Activated CD8-positive, alpha-beta memory T cell treated with anti-CD3 and anti-CD28 coated beads for 36 hours (primary cell): ENCODE measurements at regions not wholly inside any gene's neighbourhood (a gene's known extent, or its start where the extent isn't known, plus 50 kb on each side); places are given as distances from the start of the nearest gene placed in this dataset.
"Not testable (repeated sequence)": the region's sequence is repeated elsewhere in the genome, so short reads cannot be mapped to it uniquely, and the experiment has no call there.

Experiments
- CTCF ChIA-PET: fragments of 350-600 bp; sonication (Branson Sonifier 250); formaldehyde crosslinking; loops from one replicate; lab custom pipeline; 2021; ENCODE audit warnings: antibody characterized with exemption; lab: Charles Lee
- POLR2A ChIA-PET: fragments of 350-600 bp; sonication (Branson Sonifier 250); formaldehyde crosslinking; loops from one replicate; lab custom pipeline; 2021; ENCODE audit warnings: antibody characterized with exemption; lab: Charles Lee

DNA sequence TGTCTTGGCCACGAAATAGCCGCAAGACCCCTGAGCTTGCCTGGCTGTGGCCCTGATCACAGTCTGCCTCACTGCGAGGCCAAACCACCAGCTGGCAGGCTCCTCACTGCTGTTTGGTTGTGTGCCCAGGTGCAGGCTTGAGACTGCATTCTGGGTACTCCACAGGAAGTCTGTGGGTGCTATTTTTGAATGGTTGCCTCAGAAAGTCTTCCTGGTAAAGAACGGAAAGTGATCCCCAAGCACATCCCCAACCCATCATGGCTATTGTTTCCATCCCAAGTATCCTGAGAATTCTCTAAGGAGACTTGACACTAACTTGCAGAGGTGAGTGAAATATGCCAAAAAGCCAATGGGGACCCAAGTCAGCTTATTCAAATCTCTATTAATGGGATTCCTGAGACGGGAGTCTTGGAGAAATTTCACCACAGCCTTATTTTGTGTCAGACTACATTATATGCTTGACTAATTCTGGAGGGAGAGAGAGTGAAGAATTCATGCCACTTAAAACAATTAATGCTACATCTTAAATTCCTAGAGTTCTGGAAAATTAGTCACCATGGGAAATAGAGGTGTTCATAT is 170.9 kb downstream of the RAMP3 start:
- POLR2A ChIA-PET = no interaction called here
- CTCF ChIA-PET = no interaction called here

DNA sequence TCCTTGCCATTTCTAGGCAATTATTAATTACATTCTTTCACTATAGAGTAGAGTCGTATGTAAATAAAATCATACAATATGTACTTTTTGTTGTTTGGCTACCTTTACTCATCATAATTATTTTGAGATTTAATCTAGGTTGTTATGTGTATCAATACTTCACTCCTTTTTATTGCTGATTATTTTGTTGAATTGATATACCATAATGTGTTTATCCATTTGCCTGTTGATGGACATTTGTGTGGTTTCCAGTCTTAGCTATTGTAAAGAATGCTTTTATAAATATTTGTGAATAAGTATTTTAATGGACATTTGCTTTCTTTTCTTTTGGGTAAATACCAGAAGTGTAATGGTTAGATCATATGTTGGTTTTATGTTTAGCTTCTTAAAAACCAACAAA is 174.0 kb downstream of the RAMP3 start:
- ChIA-PET POLR2A (interaction anchor here (0.6 kb wide), 1 partner anchor 204 kb away, joined by 3 read pairs; no protein-coding TSS in a partner anchor), CTCF (no interaction called here)

DNA sequence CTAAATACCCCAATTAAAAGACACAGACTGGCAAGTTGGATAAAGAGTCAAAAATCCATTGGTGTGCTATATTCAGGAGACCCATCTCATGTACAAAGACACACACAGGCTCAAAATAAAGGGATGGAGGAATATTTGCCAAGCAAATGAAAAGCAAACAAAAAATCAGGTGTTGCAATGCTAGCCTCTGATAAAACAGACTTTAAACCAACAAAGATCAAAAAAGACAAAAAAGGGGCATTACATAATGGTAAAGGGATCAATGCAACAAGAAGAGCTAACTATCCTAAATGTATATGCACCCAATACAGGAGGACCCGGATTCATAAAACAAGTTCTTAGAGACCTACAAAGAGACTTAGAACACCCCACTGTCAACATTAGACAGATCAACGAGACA is 177.4 kb downstream of the RAMP3 start:
- POLR2A ChIA-PET = not testable (repeated sequence)

DNA sequence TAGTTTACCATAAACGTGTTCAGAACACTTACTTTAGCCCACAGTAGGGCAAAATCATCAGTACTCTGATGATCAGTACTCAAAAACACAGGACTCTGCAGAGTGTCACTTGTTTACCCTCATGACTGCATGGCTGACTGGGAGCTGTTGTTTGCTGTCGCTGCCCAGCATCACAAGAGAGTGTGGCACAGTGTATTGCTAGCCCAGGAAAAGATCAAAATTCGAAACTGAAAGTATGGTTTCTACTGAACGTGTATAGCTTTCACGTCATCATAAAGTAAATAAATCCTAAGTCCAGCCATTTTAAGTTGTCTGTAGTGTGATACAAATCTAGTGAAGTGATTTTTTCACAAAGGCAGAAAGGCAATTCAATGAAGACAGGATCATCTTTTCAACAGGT is 184.6 kb downstream of the RAMP3 start:
- POLR2A ChIA-PET = no interaction called here
- CTCF ChIA-PET = no interaction called here

More for the DNA sequence above, 177.4 kb downstream of the RAMP3 start:
- CTCF ChIA-PET = not testable (repeated sequence)

DNA sequence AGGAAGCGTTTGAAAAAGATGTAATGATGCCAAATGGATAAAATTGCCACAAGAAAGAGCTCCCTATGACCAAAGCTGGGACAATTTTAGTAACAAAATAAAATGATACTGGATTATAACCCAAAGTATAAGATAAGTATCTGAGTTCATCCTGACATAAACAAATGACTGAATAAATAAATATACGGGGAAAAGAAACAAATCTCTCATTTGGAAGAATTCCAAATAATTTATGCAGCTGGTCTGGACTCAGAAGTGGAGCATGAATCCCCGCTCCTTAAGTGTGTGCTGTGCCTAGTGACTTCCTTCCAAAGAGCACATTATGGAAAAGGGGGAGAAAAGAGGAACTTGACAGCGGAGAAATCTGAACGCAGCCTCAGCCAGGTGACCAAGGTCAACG is 186.2 kb downstream of the RAMP3 start:
- CTCF ChIA-PET = no interaction called here
- POLR2A ChIA-PET = no interaction called here

DNA sequence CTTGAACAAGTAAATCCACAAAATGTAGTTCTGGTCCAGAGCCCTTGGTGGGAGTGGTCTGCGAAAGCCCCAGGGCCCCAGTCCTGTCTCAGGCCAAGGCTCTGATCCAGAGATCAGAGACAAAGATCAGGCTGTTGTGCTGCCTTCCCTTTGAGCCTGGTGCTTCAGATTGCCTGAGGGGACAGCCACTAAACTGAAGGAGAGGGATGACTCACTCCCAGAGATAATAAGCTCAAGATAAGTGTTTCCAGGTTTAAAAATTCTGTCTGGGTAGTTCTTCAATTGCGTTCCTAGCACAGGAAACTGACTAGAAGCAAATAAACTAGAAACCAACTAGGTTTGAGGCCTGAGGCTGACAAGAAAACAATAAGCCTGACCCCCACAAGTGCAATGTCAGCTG is 190.2 kb downstream of the RAMP3 start:
- POLR2A ChIA-PET = no interaction called here
- CTCF ChIA-PET = no interaction called here

DNA sequence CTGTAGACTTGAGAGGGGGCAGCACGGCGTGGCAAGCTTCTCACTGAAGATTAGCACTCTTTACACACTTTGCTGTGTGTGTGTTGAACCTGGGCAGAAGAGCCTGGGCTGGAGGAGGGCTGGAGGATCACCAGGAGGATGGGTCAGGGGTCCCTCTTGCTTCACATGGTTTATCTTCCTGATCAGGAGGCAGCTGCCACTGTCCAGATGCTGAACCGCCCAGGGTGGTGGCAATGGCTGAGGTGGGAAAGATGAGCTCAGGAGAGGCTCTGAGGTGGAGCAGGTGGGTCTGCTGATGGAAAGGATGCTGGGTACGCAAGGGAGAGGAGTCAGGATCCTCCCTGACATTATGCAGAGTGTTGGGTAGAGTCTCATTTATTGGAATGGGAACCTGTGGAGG is 191.5 kb downstream of the RAMP3 start:
- ChIA-PET CTCF (no interaction called here), POLR2A (no interaction called here)

DNA sequence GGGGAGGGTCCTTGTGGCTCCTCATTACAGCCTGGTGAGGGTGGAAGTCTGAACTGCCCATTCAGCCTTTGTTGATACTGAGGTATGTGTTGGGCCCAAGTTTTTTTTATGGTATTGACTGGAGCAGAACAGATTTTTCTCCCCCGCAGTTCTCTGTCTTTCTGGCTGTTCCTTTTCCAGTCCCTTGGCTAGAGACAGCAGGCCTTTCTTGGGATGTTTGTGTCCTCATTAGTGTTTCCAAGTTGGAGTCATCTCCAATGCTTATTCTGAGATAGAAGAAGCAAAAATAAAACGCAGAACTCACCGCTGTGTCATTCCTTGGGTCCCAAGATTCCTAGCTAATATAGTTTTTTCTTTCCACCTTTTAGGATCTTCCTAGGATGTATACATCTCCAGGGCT is 193.3 kb downstream of the RAMP3 start:
- CTCF ChIA-PET = no interaction called here
- POLR2A ChIA-PET = no interaction called here

DNA sequence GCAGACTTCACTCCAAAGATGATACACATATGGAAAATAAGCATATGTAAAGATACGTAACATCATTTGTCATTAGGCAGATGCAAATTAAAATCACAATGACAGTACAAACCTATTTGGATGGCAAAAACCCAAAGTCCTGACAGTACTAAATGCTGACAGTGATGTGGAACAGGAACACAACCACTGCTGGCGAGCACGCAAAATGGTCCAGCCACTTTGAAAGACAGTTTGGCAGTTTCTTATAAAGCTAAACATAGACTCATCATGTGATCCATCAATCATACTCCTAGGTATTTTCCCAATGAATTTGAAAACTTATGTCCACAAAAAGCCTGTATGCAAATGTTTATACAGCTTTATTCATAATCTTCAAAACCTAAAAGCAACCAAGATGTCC is 200.7 kb downstream of the RAMP3 start:
- CTCF ChIA-PET = no interaction called here
- POLR2A ChIA-PET = no interaction called here

DNA sequence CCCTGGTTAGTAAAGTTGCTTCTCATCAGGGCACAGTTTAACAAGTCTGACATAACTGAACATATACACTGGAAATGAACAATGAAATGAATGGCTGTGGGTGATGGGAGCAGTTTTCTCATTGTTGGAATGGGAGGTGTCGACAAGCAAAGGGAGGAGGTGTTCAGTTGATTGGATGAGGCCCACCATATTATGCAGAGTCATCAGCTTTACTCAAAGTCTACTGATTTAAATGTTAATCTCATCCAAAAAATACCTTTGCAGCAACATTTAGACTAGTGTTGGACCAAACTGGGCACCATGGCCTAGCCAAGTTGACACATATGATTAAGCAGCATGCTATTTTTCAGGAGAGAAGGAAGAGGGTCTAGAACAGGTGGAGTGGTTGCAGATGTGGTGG is 201.7 kb downstream of the RAMP3 start:
- ChIA-PET CTCF (interaction anchor here (0.7 kb wide), 1 partner anchor 176 kb away, joined by 5 read pairs; no protein-coding TSS in a partner anchor), POLR2A (no interaction called here)

DNA sequence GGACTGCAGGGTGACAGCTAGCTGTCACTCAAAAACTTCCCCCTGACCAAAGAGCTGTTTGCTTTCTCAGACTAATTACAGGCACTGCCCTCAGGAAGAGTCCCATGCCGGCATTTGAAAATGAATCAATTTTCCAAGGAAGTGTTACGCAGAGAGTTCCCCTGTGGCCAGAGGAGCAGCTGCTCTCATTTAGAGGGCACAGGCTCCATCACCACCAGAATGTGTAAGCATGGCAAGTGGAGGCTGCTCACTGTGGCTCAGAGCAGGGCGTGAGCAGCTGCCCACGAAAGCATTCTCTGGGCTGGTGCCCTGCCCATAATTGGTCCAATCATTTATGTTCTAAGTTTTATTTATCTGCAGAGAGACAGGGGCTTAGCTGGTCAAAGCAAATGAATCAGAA is 202.2 kb downstream of the RAMP3 start:
- ChIA-PET CTCF (no interaction called here), POLR2A (no interaction called here)

DNA sequence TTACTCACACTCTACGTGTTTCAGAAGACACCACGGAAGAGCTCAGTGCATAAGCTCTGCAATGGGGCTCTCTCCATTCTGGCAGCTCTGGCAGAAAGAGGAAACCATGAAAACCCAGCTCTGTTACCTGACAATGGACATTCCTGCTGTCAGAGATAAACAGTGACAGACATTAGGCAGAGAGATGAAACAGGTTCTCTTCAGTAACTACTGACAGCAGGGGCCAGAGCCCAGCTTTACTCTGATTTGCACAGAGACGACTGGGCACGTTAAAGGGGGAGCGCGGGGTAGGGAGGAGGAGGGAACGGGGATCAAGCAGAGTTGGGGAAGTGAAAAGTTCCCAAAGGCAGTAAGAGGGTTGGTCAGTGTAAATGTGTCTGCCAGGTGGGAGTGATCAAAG is 206.1 kb downstream of the RAMP3 start:
- POLR2A ChIA-PET = no interaction called here
- CTCF ChIA-PET = no interaction called here

DNA sequence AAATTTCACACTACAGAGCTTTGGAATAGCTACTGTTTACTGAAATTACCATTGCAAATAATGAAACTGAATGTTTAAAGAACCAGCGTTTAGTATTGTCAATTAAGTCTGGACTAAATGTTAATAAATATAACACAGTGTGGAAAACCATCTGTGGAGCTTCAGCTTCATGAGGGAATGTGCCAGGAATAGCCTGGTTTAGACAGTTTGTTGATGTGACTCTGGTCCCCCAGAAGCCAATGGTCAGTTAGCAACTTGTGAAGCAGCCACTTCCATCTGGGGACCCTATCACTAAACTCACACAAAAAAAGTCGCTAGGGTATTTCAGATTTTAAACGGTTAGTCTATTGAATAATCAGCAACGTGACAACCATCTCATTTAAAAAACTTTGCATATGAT is 207.8 kb downstream of the RAMP3 start:
- ChIA-PET CTCF (no interaction called here), POLR2A (no interaction called here)

DNA sequence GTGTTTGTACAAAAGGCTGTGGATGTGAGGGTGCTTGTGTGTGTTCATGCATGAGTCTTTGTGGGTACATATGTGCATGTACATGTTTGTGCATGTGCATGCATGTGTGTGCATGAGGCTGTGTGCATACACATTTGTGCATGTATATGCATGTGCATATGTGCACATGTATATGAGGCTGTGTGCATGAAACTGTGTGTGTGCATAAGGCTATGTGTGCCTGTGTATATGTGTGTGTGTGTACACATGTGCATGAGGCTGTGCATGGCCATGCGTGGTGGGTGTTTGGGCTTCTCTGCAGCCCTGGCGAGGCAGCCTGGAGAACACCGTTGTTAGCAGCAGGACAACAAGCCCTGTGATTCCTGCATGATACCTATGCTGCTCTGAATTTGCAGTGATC is 207.7 kb upstream of the ADCY1 start:
- ChIA-PET POLR2A (no interaction called here), CTCF (no interaction called here)

DNA sequence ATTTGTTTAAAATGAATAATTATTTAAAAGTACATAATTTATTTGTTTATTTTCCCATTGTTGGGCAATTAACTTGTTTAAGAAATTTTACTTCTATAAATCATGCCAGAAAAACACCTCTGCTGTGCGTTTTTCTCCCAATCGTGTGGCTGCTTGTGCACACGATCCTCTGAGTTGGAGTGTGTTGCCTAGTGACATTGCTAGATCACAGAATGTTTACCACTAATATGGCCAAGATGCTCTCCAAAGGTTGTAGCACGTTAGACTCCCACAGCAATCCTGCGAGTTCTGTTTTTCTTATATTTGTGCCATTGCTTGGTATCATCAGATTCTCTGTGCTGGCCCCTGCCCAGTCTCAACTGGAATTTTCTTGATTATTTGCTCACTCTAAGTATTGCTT is 207.1 kb upstream of the ADCY1 start:
- CTCF ChIA-PET = no interaction called here

DNA sequence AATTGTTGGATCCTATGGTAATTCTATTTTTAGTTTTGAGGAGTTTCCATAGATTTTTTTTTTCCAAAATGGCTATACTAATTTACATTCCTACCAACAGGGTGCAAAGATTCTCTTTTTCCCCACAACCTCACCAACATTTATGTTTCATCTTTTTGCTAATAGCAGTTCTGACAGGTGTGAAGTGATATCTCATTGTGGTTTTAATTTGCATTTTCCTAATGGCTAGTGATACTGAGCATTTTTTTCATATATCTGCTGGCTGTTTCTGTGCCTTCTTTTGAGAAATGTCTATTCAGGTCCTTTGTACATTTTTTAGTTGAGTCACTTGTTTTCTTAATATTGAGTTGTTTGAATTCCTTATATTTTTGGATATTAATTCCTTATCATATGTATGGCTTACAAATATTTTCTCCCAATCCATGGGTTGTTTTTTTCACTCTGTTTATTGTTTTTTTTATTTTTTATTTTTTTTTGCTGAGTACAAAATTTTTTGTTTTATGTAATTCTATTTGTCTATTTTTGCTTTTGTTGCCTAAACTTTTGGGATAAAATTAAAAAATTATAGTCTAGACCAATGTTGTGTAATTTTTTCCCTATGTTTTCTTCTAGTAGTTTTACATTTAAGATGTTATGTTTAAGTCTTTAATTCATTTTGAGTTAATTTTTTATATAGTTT is 205.9 kb upstream of the ADCY1 start:
- ChIA-PET POLR2A (no interaction called here), CTCF (no interaction called here)

More for the DNA sequence above, 207.1 kb upstream of the ADCY1 start:
- POLR2A ChIA-PET = no interaction called here

DNA sequence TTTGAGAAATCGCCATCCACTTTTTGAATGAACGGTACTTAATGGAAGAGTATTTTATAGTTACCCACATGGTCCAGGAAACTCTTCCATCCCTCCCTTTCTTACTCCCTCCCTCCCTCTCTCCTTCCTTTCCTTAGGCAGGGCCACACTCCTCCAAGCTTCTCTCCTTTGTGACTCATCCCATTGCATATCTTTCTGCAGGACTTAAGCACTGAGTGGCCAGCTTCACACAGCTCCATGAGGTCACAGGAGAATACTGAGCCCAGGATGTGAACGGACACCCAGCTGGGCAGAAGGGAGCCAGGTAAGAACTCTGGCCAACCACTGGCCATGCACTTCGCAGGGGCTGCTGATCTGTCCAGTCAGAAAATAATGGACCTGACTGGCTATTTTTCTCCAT is 189.7 kb upstream of the ADCY1 start:
- ChIA-PET POLR2A (no interaction called here), CTCF (no interaction called here)

DNA sequence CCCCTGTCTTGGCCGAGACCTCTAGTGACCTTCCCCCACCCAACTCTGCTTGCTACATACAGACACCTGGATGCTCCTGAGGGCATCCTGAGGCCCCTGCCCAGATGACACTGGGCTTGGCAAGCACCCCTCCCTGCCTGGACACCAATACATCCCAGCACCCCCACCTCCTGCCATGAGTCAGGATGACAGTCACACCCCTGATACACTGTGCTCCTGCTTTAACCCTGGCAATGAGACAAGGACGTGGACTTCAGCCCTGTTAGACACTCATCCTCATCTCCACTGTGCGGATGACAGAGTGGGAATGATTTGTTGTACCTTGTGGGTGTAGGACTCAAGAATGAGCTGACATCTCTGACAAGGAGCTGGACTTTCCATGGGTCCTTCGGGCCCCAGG is 186.3 kb upstream of the ADCY1 start:
- ChIA-PET CTCF (no interaction called here), POLR2A (no interaction called here)

DNA sequence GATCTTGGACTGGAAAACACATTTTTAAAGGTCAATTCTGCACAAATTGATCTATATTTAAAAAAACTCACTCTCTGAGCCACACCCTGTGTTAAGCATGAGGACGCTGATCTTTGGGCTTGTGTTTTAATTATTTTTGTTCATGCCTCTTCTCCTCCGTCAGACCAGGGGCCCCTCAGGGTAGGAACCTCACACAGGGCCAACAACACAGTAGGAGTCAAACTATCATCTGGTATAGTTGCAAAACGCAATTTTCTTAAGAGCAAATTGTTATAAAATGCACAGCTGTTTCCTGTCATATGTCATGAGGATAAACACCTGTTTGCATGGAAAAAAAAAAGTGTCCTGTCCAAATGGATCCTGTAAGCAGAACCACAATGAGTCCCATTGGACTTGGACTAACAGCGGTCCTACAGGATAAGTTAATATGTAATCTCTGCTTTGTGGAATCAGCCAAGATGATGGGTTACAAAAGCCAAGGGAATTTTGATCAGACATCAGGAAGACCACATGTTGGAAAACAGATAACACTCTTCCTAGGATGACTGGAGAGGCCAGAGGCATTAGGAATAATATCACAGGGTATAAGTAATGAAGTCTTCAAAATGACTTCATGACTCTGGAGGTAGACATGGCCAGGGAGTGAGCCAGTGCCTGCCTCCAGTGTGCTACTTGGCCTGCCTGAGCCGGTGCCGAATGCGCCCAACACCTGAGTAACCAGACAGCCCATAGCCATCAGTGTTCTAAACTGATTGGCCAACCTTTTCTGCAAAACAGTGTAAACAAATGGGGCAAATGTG is 184.9 kb upstream of the ADCY1 start:
- CTCF ChIA-PET = no interaction called here
- POLR2A ChIA-PET = no interaction called here

DNA sequence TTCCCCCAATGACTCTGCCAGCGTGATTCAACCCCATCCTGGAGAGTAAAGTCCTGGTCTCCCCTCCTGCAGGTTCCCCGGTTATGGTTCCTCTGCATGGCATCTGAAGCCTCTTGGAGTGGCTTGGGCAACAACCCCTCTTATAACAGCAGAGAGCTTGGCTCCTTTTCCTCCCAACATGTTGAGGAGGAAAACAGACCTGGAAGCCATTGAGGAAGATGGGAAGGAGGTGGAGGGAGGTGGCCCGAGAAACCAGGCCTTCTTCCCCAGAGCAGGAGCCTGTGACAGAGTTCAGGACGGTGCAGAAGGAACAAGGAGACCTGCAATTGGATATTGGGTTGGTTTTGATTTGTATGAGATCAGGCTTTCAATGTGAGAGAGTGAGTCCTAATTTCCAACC is 184.0 kb upstream of the ADCY1 start:
- ChIA-PET POLR2A (no interaction called here), CTCF (no interaction called here)

DNA sequence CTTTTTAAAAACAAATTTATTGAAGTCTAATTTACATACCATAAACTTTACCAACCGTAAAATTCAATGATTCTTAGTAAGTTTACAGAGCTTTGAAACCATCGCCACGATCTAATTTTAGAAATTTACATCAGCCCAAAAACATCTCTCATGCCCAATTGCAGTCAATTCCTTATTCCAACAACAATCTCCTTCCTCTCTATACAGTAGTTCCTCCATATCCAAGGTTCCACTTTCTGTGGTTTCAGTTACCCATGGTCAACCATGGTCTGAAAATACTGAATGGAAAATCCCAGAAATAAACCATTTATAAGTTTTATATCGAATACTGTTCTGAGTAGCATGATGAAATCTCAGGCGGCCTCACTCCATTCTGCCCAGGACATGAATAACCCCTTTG is 183.4 kb upstream of the ADCY1 start:
- ChIA-PET CTCF (no interaction called here), POLR2A (no interaction called here)
